Adrenal gland (tissue), 9 donors: ENCODE measurements at regions not wholly inside any gene's neighbourhood (a gene's known extent, or its start where the extent isn't known, plus 50 kb on each side); places are given as distances from the start of the nearest gene placed in this dataset.

ENCODE experiments used
- DNase-seq, 7 donors: peaks; one replicate each; pipeline ENCODE4 v3.0.0-alpha.2; 2019 to 2020
- H3K27ac ChIP-seq, 5 donors: fragments of 200-600 bp; sonication (generic) in 4 of 5; 1 replicate in 3 of 5; 2 replicates in 2 of 5; pipeline versions ENCODE4 v1.5.1 to v1.8.0; 2016 to 2020; ENCODE audit warnings: mild to moderate bottlenecking in 1 of 5
- H3K27me3 ChIP-seq: fragments of 200-600 bp; 2 replicates; pipeline ENCODE4 v1.8.0; 2021
- H3K36me3 ChIP-seq, 2 donors: fragments of 200-600 bp; replicated peaks in 1 of 2; 1 replicate in 1 of 2; 2 replicates in 1 of 2; pipeline versions ENCODE4 v1.5.1 to v1.8.0; 2018 to 2022
- H3K4me1 ChIP-seq, 2 donors: fragments of 200-600 bp; replicated peaks in 1 of 2; 1 replicate in 1 of 2; 2 replicates in 1 of 2; pipeline versions ENCODE4 v1.5.1 to v1.8.0; 2018 to 2021
- H3K4me3 ChIP-seq, 4 donors: fragments of 200-600 bp; sonication (generic) in 3 of 4; one replicate each; pipeline ENCODE4 v1.5.1; 2016 to 2018
- H3K9me3 ChIP-seq, 3 donors: fragments of 200-600 bp; sonication (generic) in 1 of 3; replicated peaks in 1 of 3; 1 replicate in 2 of 3; 2 replicates in 1 of 3; pipeline versions ENCODE4 v1.5.1 to v1.8.0; 2016 to 2021
- POLR2A ChIP-seq, 2 donors: fragments of 450-650 bp; IDR thresholded peaks; one replicate each; pipeline ENCODE4 v1.6.1; 2017; ENCODE audit warnings: antibody characterized with exemption in 2 of 2, mild to moderate bottlenecking in 2 of 2, moderate library complexity in 1 of 2
- WGBS, 4 donors: extraction: QIAGEN DNeasy Blood & Tissue Kit in 2 of 4; methylation state at CpG; one replicate each; pipeline versions ENCODE4 v1.1.5 to v1.1.7; 2013 to 2017; 5-methylcytosine and 5-hydroxymethylcytosine counted together
- intact Hi-C, 2 donors: fragments of 100-400 bp; cut with DNase I; formaldehyde crosslinking; loops; one replicate each; pipeline versions ENCODE4 v1.14.1 to v1.15.0; 2022 to 2023
- TF ChIP-seq, protein P1 (sequence below), 6 experiments: fragments of 450-650 bp in 4 of 6; fragments of 200-600 bp in 2 of 6; sonication (generic) in 1 of 6; IDR thresholded peaks; 1 replicate in 5 of 6; 2 replicates in 1 of 6; pipeline versions ENCODE4 v1.5.1 to v1.8.0; 2016 to 2021; ENCODE audit warnings: antibody characterized with exemption in 6 of 6, mild to moderate bottlenecking in 2 of 6, moderate library complexity in 1 of 6
- donor health status: healthy with polysubstance abuse.
- donor health status: Bipolar disorder and iron deficiency.
- donor health status: DM: yes; HTN: yes; CAD: no.
- donor health status: DM: no; HTN: no; CAD: no.
- donor health status: DM: no; HTN: no; CAD: no.

DNA sequence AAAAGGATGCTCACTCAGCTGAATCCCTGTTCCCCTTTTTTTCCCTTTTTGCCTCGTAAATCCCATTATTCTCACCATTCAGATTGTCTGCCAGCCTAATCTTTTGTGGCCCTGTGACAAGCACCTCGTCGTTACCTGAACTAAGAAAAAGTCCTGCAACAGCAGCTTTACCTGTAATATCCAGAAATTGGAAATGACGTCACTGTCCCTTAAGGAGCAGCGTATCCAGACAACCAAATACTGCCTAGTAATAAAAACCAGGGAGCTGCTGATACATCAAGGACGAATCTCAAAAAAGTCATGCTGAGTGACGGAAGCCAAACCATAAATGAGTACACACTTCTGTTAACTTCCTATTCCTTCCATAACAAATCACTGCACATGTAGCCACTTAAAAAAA lies 694.9 kb downstream of the GALR1 start:
- DNase-seq, result no peak
- H3K36me3 ChIP-seq, result no peaks in the 10 kb centered on the region
- H3K4me1 ChIP-seq, result no peaks in the 10 kb centered on the region
- H3K9me3 ChIP-seq, result no peaks in the 10 kb centered on the region
- no peaks in the 10 kb centered on the region for H3K27me3 ChIP-seq
- intact Hi-C loops, result no loop called here
- H3K27ac ChIP-seq, result no peak overlapping the region
- no peak overlapping the region for H3K4me3 ChIP-seq
- 67 to 77% (median 67%) methylated on average over 7 of the region's 7 CpGs for whole genome bisulfite sequencing, 4 donors
- TF ChIP-seq, protein P1, sequence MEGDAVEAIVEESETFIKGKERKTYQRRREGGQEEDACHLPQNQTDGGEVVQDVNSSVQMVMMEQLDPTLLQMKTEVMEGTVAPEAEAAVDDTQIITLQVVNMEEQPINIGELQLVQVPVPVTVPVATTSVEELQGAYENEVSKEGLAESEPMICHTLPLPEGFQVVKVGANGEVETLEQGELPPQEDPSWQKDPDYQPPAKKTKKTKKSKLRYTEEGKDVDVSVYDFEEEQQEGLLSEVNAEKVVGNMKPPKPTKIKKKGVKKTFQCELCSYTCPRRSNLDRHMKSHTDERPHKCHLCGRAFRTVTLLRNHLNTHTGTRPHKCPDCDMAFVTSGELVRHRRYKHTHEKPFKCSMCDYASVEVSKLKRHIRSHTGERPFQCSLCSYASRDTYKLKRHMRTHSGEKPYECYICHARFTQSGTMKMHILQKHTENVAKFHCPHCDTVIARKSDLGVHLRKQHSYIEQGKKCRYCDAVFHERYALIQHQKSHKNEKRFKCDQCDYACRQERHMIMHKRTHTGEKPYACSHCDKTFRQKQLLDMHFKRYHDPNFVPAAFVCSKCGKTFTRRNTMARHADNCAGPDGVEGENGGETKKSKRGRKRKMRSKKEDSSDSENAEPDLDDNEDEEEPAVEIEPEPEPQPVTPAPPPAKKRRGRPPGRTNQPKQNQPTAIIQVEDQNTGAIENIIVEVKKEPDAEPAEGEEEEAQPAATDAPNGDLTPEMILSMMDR (IDR thresholded peaks at IDR 0.05), result no peak
- TF ChIP-seq POLR2A (IDR thresholded peaks at IDR 0.05), result no peak

DNA sequence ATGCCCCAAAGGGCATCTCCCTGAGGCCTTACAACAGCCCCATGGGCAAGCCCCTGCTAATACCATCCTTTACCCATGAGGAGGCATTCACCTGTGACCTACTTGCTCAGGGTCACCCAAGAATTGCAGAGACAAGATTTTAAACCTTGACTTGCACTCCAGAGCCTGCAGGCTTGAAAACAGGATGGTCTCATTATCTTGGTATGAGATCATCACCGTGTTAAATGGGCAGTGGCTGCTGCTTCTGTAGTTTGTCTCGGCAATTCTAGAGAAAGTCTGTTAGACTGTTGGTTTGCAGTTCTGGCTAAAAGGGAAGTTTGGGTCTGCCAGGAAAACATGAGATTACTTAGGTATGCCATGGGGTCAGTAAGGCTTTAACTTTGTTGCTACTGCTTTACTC lies 698.9 kb downstream of the GALR1 start:
- no peaks in the 10 kb centered on the region for H3K4me1 ChIP-seq
- no peak for DNase-seq
- intact Hi-C loops, result no loop called here
- TF ChIP-seq POLR2A (IDR thresholded peaks at IDR 0.05), result no peak
- TF ChIP-seq, protein P1 (IDR thresholded peaks at IDR 0.05), result no peak
- H3K9me3 ChIP-seq, result no peaks in the 10 kb centered on the region
- WGBS, 4 donors, result 20 to 30% (median 27%) methylated on average over 2 of the region's 2 CpGs
- no peak overlapping the region for H3K27ac ChIP-seq
- H3K27me3 ChIP-seq, result no peaks in the 10 kb centered on the region
- H3K36me3 ChIP-seq, result no peaks in the 10 kb centered on the region
- no peak overlapping the region for H3K4me3 ChIP-seq

DNA sequence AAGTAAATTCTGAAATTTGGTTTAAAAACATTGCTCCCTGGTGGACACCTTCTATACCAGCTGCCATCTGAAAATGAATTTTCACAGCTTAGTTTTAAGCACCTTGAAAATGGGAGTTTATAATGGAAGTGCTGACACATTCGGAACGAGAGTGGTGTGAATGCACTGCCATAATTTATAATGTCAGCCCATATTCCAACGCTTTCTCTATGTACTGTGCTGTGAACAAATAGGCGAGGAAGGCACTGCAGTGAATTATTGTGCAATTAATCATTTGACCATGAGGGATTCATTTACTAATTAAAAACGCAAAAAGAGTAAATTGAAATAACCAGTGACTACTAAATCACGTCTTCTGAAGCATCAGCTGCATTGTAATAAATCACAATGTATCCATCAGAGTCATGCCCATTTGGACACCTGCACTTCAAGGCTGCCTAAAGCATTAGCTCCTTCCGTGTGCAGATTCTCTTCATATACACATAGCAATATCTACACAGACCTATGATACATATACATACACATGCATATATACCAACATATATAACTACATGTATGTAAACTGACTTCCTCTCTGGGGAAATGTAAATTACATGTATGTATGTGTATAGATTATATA lies 699.8 kb downstream of the GALR1 start:
- no peaks in the 10 kb centered on the region for H3K27me3 ChIP-seq

DNA sequence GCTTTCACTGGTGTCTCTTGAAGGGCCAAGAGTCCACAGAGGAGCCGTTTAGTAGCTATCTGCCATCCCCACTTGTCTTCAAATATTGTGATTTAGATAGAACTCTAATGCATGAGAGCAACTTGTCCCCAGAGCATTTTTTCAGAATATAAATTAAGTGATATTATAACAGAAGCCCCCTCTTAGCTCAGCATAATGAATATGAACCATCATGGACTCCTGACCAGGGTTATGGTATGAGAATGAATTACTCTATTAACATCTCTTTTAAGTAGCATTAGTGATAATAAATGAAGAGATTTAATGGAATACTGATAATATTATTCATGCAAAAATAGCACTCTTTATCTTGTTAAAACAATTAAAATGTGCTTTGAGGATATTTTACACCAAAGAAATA lies 709.6 kb downstream of the GALR1 start:
- no peak for DNase-seq
- Histone ChIP-seq H3K4me3 (no peak overlapping the region), H3K36me3 (no peaks in the 10 kb centered on the region), H3K9me3 (no peaks in the 10 kb centered on the region), H3K27me3 (no peaks in the 10 kb centered on the region), H3K4me1 (no peaks in the 10 kb centered on the region), H3K27ac (no peak overlapping the region)
- intact Hi-C loops, result no loop called here
- WGBS, 4 donors, result 42 to 68% (median 65%) methylated on average over 1 of the region's 1 CpG
- TF ChIP-seq POLR2A (IDR thresholded peaks at IDR 0.05), result no peak
- TF ChIP-seq, protein P1 (IDR thresholded peaks at IDR 0.05), result no peak

More for the DNA sequence above, 699.8 kb downstream of the GALR1 start:
- no peak overlapping the region for H3K4me3 ChIP-seq
- no peaks in the 10 kb centered on the region for H3K4me1 ChIP-seq
- DNase-seq, result no peak
- intact Hi-C loops, result no loop called here
- WGBS, 4 donors, result 30 to 55% (median 46%) methylated on average over 7 of the region's 7 CpGs
- H3K9me3 ChIP-seq, result no peaks in the 10 kb centered on the region
- no peak overlapping the region for H3K27ac ChIP-seq
- H3K36me3 ChIP-seq, result no peaks in the 10 kb centered on the region
- TF ChIP-seq, protein P1 (IDR thresholded peaks at IDR 0.05), result no peak
- TF ChIP-seq POLR2A (IDR thresholded peaks at IDR 0.05), result no peak
